ENCODE measurements at regions not wholly inside any gene's neighbourhood (a gene's known extent, or its start where the extent isn't known, plus 50 kb on each side); places are given as distances from the start of the nearest gene placed in this dataset.

GRCh38 chr11:87961606-87962005 lies 213.6 kb downstream of the RAB38 start:
- no peak overlapping the region for H3K4me2 ChIP-seq (ENCODE audit: extremely low read depth, insufficient read depth, low read length)
- no peaks in the 10 kb centered on the region for H3K27me3 ChIP-seq (ENCODE audit: control insufficient read depth, insufficient read depth, low read length)
- no peaks in the 10 kb centered on the region for H3K36me3 ChIP-seq (ENCODE audit: control insufficient read depth, insufficient read depth, low read length)
- H3K4me3 ChIP-seq (replicated peaks in 1 of 4; ENCODE audit: control extremely low read depth in 1 of 4, insufficient read depth in 1 of 4, low read depth in 3 of 4, low read length in 4 of 4): no peak overlapping the region
- H3K27ac ChIP-seq (ENCODE audit: insufficient read depth, low read length): no peak overlapping the region
- TF ChIP-seq CTCF (conservative IDR thresholded peaks at IDR 0.05 in 1 of 2, IDR thresholded peaks at IDR 0.05 in 1 of 2; ENCODE audit: low read depth in 1 of 2, low read length in 2 of 2) (no peak), EZH2 (IDR thresholded peaks at IDR 0.05; ENCODE audit: low read length, missing control alignments) (no peak)
- H3K9me3 ChIP-seq (ENCODE audit: control insufficient read depth, insufficient read depth, low read depth, low read length): no peaks in the 10 kb centered on the region
- no peak overlapping the region for H3K9ac ChIP-seq (ENCODE audit: insufficient read depth, low read length)
- no peak overlapping the region for H2AFZ ChIP-seq (ENCODE audit: low read length)
- H3K79me2 ChIP-seq (ENCODE audit: control insufficient read depth, insufficient read depth, low read length): no peaks in the 10 kb centered on the region
- H4K20me1 ChIP-seq (ENCODE audit: control insufficient read depth, extremely low read depth, insufficient read depth, low read length): no peaks in the 10 kb centered on the region
- no peak for DNase-seq (ENCODE audit: low read depth in 2 of 2)
- no peaks in the 10 kb centered on the region for H3K4me1 ChIP-seq (ENCODE audit: control insufficient read depth, extremely low read depth, insufficient read depth, low read length)

GRCh38 chr11:87957961-87958360 lies 217.3 kb downstream of the RAB38 start:
- H3K27ac ChIP-seq (ENCODE audit: insufficient read depth, low read length): no peak overlapping the region
- no peak overlapping the region for H3K4me3 ChIP-seq (replicated peaks in 1 of 4; ENCODE audit: control extremely low read depth in 1 of 4, insufficient read depth in 1 of 4, low read depth in 3 of 4, low read length in 4 of 4)
- no peak overlapping the region for H2AFZ ChIP-seq (ENCODE audit: low read length)
- H3K9ac ChIP-seq (ENCODE audit: insufficient read depth, low read length): no peak overlapping the region
- no peaks in the 10 kb centered on the region for H3K79me2 ChIP-seq (ENCODE audit: control insufficient read depth, insufficient read depth, low read length)
- TF ChIP-seq CTCF (conservative IDR thresholded peaks at IDR 0.05 in 1 of 2, IDR thresholded peaks at IDR 0.05 in 1 of 2; ENCODE audit: low read depth in 1 of 2, low read length in 2 of 2): no peak
- no peak for TF ChIP-seq EZH2 (IDR thresholded peaks at IDR 0.05; ENCODE audit: low read length, missing control alignments)
- H3K36me3 ChIP-seq (ENCODE audit: control insufficient read depth, insufficient read depth, low read length): no peaks in the 10 kb centered on the region
- no peak for DNase-seq (ENCODE audit: low read depth in 2 of 2)
- no peaks in the 10 kb centered on the region for H4K20me1 ChIP-seq (ENCODE audit: control insufficient read depth, extremely low read depth, insufficient read depth, low read length)
- H3K4me1 ChIP-seq (ENCODE audit: control insufficient read depth, extremely low read depth, insufficient read depth, low read length): no peaks in the 10 kb centered on the region
- H3K9me3 ChIP-seq (ENCODE audit: control insufficient read depth, insufficient read depth, low read depth, low read length): no peaks in the 10 kb centered on the region
- no peaks in the 10 kb centered on the region for H3K27me3 ChIP-seq (ENCODE audit: control insufficient read depth, insufficient read depth, low read length)
- no peak overlapping the region for H3K4me2 ChIP-seq (ENCODE audit: extremely low read depth, insufficient read depth, low read length)

- DNase-seq (ENCODE audit: low read depth in 2 of 2): no peak
- no peaks in the 10 kb centered on the region for H4K20me1 ChIP-seq (ENCODE audit: control insufficient read depth, extremely low read depth, insufficient read depth, low read length)
- no peak overlapping the region for H2AFZ ChIP-seq (ENCODE audit: low read length)
- H3K4me2 ChIP-seq (ENCODE audit: extremely low read depth, insufficient read depth, low read length): no peak overlapping the region
- no peaks in the 10 kb centered on the region for H3K9me3 ChIP-seq (ENCODE audit: control insufficient read depth, insufficient read depth, low read depth, low read length)
- H3K9ac ChIP-seq (ENCODE audit: insufficient read depth, low read length): no peak overlapping the region
- TF ChIP-seq EZH2 (IDR thresholded peaks at IDR 0.05; ENCODE audit: low read length, missing control alignments) (no peak), CTCF (conservative IDR thresholded peaks at IDR 0.05 in 1 of 2, IDR thresholded peaks at IDR 0.05 in 1 of 2; ENCODE audit: low read depth in 1 of 2, low read length in 2 of 2) (no peak)
- no peaks in the 10 kb centered on the region for H3K27me3 ChIP-seq (ENCODE audit: control insufficient read depth, insufficient read depth, low read length)
- no peaks in the 10 kb centered on the region for H3K79me2 ChIP-seq (ENCODE audit: control insufficient read depth, insufficient read depth, low read length)
- no peak overlapping the region for H3K4me3 ChIP-seq (replicated peaks in 1 of 4; ENCODE audit: control extremely low read depth in 1 of 4, insufficient read depth in 1 of 4, low read depth in 3 of 4, low read length in 4 of 4)
- no peak overlapping the region for H3K27ac ChIP-seq (ENCODE audit: insufficient read depth, low read length)
- H3K4me1 ChIP-seq (ENCODE audit: control insufficient read depth, extremely low read depth, insufficient read depth, low read length): no peaks in the 10 kb centered on the region
- H3K36me3 ChIP-seq (ENCODE audit: control insufficient read depth, insufficient read depth, low read length): no peaks in the 10 kb centered on the region
Measured at GRCh38 chr11:87954476-87954875, 220.8 kb downstream of the RAB38 start.
